ENCODE measurements at regions not wholly inside any gene's neighbourhood (a gene's known extent, or its start where the extent isn't known, plus 50 kb on each side); places are given as distances from the start of the nearest gene placed in this dataset.

GRCh38 chr6:151679081-151679480, 128.4 kb upstream of the ESR1 start:
- no peak for ATAC-seq
- no peaks in the 10 kb centered on the region for H3K36me3 ChIP-seq
- WGBS, 2 donors (ENCODE audit: low coverage in 1 of 2) = 76 to 79% methylated on average over 4 to 6 of the region's 9 CpGs
- TF ChIP-seq EP300 (IDR thresholded peaks at IDR 0.05) = no peak
- TF ChIP-seq CTCF (IDR thresholded peaks at IDR 0.05) = no peak
- TF ChIP-seq POLR2AphosphoS5 (IDR thresholded peaks at IDR 0.05) = no peak
- no peak for TF ChIP-seq POLR2A (IDR thresholded peaks at IDR 0.05)
- H3K4me1 ChIP-seq = peaks cover 0 to 12% (median 4%) of the 10 kb centered on the region in 3 donors
- H3K9me3 ChIP-seq = no peaks in the 10 kb centered on the region
- H3K27ac ChIP-seq = peak overlapping the region in 1 of 4 donors; percentile 1
- no peak overlapping the region for H3K4me3 ChIP-seq
- peaks cover 13% of the 10 kb centered on the region for H3K27me3 ChIP-seq

GRCh38 chr6:151679941-151680340, 127.5 kb upstream of the ESR1 start:
- H3K4me3 ChIP-seq = no peak overlapping the region
- H3K27ac ChIP-seq = no peak overlapping the region
- peaks cover 0 to 12% (median 4%) of the 10 kb centered on the region in 3 donors for H3K4me1 ChIP-seq
- no peaks in the 10 kb centered on the region for H3K36me3 ChIP-seq
- peaks cover 13% of the 10 kb centered on the region for H3K27me3 ChIP-seq
- H3K9me3 ChIP-seq = no peaks in the 10 kb centered on the region
- TF ChIP-seq EP300 (IDR thresholded peaks at IDR 0.05) (no peak), POLR2A (IDR thresholded peaks at IDR 0.05) (no peak), POLR2AphosphoS5 (IDR thresholded peaks at IDR 0.05) (no peak), CTCF (IDR thresholded peaks at IDR 0.05) (no peak)
- ATAC-seq = no peak
- 90 to 100% methylated on average over 2 of the region's 5 CpGs for WGBS, 2 donors (ENCODE audit: low coverage in 1 of 2)

DNA sequence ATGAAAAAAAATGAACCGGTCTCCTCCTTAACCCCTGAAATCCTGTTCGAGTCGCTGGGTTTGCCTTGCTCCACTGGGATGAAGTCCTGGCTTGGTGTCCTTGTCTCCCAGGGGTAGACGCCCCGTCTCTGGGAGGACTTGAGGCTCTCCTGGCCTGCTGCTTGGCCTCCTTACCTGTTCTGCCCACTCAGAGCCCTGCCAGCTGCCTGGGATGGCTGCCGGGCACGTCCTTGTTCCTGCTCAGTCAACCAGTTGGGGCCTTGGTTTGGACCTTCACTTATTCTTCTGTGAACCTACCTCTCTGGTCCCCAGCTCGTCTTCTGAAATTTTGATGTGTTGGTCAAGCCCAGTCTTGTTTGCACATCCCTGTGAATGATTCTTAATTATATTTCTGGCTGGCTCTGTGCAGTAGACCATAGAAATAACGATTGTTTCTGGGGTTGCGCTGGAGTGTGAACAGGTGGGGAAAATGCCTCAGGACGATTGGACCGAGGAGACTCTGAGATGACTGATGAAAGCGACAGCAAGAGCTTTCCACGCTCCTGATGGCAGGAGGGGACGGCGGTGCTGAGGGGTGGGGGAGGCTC, 126.5 kb upstream of the ESR1 start:
- Histone ChIP-seq H3K27me3 (peaks cover 13% of the 10 kb centered on the region), H3K4me1 (peaks cover 0 to 12% (median 4%) of the 10 kb centered on the region in 3 donors), H3K27ac (peak overlapping the region in 3 of 4 donors; percentile 29 to 60 (median 51)), H3K36me3 (no peaks in the 10 kb centered on the region), H3K4me3 (no peak overlapping the region), H3K9me3 (no peaks in the 10 kb centered on the region)
- 75 to 100% methylated on average over 3 to 8 of the region's 16 CpGs for WGBS, 2 donors (ENCODE audit: low coverage in 1 of 2)
- TF ChIP-seq EP300 (IDR thresholded peaks at IDR 0.05) (no peak), POLR2A (IDR thresholded peaks at IDR 0.05) (no peak), POLR2AphosphoS5 (IDR thresholded peaks at IDR 0.05) (no peak), CTCF (IDR thresholded peaks at IDR 0.05) (no peak)
- no peak for ATAC-seq

DNA sequence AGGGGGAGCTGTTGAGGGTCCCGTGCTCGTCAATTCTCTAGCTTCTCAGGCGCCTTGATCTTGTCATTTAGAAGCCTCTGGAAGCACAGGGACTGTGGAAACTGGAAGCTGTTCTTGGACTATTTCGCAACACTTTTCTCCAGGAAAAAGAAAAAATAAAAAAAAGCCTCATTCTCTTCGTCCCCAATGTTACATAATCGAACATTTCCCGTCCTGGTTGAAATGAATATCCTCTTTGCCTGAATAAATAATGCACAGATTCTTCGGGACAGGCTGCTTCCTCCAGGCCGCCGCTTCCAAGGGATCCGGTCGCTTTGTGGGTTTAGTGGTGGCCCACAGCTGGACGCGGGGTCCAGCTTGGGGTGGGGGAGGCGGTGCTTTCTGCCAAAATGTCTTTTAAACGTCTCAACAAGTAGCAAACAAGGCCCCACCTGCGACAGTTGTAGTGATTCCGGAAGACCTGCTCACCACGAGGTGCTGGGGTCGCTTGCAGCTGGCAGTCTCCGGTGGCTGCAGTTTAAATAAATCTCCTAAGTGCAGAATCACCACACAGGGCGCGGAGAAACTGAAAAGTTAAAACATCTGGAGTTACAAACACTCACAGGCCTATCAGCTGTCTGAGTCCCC, 125.9 kb upstream of the ESR1 start:
- ATAC-seq = no peak
- 25 to 31% methylated on average over 9 to 14 of the region's 23 CpGs for WGBS, 2 donors (ENCODE audit: low coverage in 1 of 2)
- H3K27me3 ChIP-seq = peaks cover 17% of the 10 kb centered on the region
- H3K9me3 ChIP-seq = no peaks in the 10 kb centered on the region
- no peaks in the 10 kb centered on the region for H3K36me3 ChIP-seq
- peaks cover 0 to 12% (median 4%) of the 10 kb centered on the region in 3 donors for H3K4me1 ChIP-seq
- H3K4me3 ChIP-seq = peak overlapping the region in 1 of 2 donors; percentile 28
- H3K27ac ChIP-seq = peak overlapping the region in 3 of 4 donors; percentile 48 to 60 (median 51)
- no peak for TF ChIP-seq POLR2AphosphoS5 (IDR thresholded peaks at IDR 0.05)
- no peak for TF ChIP-seq CTCF (IDR thresholded peaks at IDR 0.05)
- TF ChIP-seq POLR2A (IDR thresholded peaks at IDR 0.05) = no peak
- TF ChIP-seq EP300 (IDR thresholded peaks at IDR 0.05) = no peak

- no peak overlapping the region for H3K4me3 ChIP-seq
- H3K36me3 ChIP-seq = no peaks in the 10 kb centered on the region
- ATAC-seq = no peak
- peaks cover 24% of the 10 kb centered on the region for H3K27me3 ChIP-seq
- no peak for TF ChIP-seq POLR2AphosphoS5 (IDR thresholded peaks at IDR 0.05)
- TF ChIP-seq EP300 (IDR thresholded peaks at IDR 0.05) = no peak
- TF ChIP-seq POLR2A (IDR thresholded peaks at IDR 0.05) = no peak
- WGBS, 2 donors (ENCODE audit: low coverage in 1 of 2) = 36 to 50% methylated on average over 3 of the region's 3 CpGs
- no peaks in the 10 kb centered on the region for H3K9me3 ChIP-seq
- H3K4me1 ChIP-seq = peaks cover 0 to 12% (median 4%) of the 10 kb centered on the region in 3 donors
- no peak overlapping the region for H3K27ac ChIP-seq
These were observed 125.2 kb upstream of the ESR1 start for GRCh38 chr6:151682251-151682650.
